ENCODE measurements at regions not wholly inside any gene's neighbourhood (a gene's known extent, or its start where the extent isn't known, plus 50 kb on each side); places are given as distances from the start of the nearest gene placed in this dataset.
"Not testable (repeated sequence)": the region's sequence is repeated elsewhere in the genome, so short reads cannot be mapped to it uniquely, and the experiment has no call there.

DNA sequence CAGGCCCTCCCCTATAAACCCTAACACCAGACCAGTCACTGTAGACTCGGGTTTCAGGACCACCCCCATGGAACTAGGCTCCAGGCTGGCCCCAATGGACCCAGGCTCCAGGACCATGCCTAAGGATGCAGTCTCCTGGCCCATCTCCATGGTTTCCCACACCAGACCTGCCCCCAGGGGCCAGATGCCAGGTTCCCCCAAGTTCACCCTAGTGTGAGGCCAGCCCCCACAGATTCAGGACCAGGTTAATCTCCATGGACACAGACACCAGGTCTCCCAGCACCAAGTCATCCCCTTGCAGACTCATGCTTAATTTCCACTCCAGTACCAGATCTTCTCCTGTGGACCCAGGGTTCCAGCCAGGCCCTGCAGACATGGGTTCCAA, 103.8 kb upstream of the LANCL2 start:
- DNase-seq (ENCODE audit: low read depth in 2 of 2): no peak

DNA sequence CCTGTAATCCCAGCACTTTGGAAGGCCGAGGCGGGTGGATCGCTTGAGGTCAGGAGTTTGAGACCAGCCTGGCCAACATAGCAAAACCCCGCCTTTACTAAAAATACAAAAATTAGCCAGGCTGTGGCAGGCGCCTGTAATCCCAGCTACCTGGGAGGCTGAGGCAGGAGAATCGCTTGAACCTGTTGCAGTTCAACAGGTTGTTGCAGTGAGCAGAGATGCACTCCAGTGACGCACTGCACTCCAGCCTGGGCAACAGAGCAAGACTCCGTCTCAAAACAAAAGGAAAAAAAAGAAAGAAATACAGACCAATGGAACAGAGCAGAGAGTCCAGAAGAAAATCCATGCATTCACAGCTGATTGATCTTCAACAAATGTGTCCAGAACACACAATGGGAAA, 99.8 kb upstream of the LANCL2 start:
- not testable (repeated sequence) for DNase-seq (ENCODE audit: low read depth in 2 of 2)

DNA sequence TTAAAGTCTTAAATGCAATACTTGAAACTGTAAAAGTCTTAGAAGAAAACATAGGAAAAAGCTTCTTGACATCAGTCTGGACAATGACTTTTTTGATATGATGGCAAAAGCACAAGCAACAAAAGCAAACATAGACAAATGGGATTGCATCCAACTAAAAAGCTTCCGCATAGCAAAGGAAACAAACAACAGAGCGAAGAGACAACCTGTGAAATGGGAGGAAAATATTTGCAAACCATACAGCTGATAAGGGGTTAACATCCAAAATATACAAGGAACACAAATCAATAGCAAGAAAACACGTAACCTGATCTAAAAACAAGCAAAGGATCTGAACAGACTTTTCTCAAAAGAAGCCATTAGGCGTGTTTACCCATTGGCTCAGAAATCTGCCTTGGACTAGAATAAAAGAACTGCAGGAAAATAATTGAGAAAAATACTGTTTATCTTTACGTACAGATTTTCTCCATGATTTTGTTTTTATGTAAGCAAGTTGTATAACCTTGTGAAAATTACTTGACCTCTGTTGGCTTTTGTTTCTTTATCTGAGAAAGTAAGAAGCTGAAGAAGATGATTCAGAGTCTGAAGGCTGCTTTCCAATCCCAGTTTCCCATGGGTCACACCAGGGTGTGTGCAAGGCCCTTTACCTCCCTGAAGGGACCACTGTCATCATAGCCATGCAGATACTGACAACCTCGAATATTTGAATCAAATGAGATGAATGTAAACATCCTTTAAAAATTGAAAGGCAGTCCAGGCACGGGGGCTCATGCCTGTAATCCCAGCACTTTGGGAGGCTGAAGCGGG, 99.1 kb upstream of the LANCL2 start:
- no peak for DNase-seq (ENCODE audit: low read depth in 2 of 2)

GRCh38 chr7:55271069-55271626, 94.0 kb upstream of the LANCL2 start:
- no peak for DNase-seq (ENCODE audit: low read depth in 2 of 2)

- DNase-seq (ENCODE audit: low read depth in 2 of 2): no peak
These were observed 93.5 kb upstream of the LANCL2 start for GRCh38 chr7:55271661-55272060.

GRCh38 chr7:55272328-55272727, 92.8 kb upstream of the LANCL2 start:
- DNase-seq (ENCODE audit: low read depth in 2 of 2): no peak

- no peak for DNase-seq (ENCODE audit: low read depth in 2 of 2)
These were observed 91.8 kb upstream of the LANCL2 start for GRCh38 chr7:55273186-55273980.

DNA sequence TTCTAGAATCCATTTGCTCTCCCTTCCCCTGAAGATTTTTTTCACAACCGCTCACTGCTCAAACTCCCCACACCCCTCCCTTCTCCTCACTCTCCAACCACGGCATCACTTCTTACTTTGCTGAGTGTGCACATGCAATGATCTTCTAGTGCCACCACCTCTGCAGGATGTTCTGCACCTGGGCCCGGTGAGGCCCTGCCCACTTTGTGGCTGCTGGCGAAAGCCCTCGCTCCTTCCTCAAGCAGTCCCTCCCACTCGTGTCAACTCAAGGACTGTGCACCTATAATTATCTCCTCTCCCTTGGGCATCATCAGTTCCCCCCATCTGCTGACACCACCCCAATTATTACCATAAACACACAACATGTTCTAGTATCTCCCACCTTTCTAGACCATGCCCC, 91.0 kb upstream of the LANCL2 start:
- no peak for DNase-seq (ENCODE audit: low read depth in 2 of 2)

DNA sequence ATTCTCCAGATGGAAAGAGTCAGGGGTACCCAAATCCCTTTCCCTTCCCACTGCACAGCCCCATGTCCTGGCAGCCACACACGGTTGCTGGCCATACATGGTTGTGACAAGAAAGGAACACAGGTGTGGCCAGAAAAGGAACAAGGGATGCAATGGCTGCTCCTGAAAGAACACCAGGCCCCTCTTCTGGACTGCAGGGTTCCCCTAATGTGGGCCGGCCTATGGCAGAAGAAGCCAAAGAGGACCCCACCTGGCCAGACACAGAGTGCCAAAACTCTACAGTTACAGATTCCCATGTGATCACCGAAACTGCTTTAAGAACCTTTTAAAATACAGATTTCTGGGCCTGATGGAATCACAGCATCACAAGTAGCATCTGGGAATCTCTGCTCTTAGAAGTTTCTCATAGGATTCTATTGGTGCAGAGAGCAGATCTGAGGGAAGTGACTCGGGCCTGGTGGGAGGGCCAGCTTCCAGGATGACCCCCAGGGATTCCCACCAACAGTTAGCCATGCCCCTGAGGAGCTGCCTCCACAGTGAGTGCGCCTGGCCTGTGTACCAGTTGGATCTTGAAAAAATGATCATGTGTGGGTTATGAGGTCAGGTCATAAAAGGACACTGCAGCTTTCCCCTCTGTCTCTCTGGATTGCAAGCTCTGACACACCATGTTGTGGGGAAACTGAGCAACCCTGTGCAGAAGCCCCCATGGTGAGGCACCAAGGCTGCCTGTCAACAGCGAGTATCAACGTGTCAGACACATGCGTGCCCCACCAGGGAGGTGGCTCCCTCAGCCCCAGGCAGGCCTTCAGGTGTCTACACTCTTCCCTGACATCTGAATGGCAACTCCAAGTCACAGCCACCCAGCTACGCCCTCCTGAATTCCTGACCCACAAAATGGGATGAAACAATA, 89.6 kb upstream of the LANCL2 start:
- DNase-seq (ENCODE audit: low read depth in 2 of 2): no peak

- DNase-seq (ENCODE audit: low read depth in 2 of 2): no peak
These were observed 88.4 kb upstream of the LANCL2 start for GRCh38 chr7:55276572-55277295.

GRCh38 chr7:55277916-55278315, 87.2 kb upstream of the LANCL2 start:
- DNase-seq (ENCODE audit: low read depth in 2 of 2): no peak

DNA sequence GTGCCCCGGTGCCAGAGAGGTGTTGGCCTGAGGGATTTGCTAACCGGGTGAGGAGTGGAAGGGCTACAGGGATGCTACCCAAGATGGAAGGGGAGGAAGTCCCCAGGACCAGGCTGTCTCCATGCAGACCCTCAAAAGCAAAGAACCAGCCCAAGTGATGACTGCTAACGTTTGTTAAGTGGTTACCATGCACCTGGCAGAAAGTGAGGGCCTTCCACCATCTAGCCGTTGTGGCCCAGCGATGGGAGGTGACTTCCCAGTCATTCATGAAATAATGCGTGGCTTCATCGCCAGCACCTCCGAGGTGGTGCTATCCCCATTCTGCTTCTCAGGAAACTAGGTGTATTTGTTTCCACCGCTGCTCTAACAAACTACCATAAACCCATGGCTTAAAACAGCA, 86.8 kb upstream of the LANCL2 start:
- no peak for DNase-seq (ENCODE audit: low read depth in 2 of 2)

- no peak for DNase-seq (ENCODE audit: low read depth in 2 of 2)
These were observed 85.9 kb upstream of the LANCL2 start for GRCh38 chr7:55279080-55279845.

DNA sequence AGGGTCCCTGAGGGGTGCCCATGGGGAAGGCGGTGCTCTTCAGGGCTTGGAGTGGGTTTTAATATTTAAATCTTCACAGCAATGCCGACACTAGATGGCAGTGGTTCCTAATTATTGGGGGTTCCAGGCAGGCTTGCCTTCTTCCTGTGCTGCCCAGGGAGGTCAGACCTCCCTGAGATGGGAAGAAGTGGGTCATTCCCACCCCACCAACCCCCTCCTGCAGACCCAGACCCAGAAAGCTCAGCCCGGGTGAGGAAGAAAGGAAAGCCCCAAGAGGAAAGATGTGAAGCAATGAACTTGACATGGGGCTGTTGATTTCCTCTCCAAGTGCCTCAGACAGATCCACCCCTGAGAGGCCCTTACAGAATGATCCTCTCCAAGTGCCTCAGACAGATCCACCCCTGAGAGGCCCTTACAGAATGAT, 85.1 kb upstream of the LANCL2 start:
- DNase-seq (ENCODE audit: low read depth in 2 of 2): peak; percentile 19 to 28

DNA sequence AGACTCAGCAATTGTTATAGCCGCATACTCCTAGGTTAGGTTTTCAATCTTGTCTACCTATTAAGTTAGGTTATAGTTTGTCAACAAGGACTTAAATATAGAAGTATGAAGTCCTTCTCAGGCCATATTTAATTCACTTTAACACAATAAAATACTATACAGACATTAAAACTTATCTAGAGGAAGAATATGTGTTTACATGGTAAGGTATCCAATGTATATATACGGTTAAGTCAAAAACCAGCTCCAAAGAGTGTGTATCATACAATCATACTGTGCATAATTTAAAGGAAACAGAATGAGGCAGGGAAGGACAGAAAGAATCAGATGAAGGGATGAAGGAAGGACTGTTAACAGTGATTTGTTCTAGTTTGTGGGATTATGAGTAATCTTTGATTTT, 79.5 kb upstream of the LANCL2 start:
- no peak for DNase-seq (ENCODE audit: low read depth in 2 of 2)

GRCh38 chr7:55286666-55287065, 78.5 kb upstream of the LANCL2 start:
- no peak for DNase-seq (ENCODE audit: low read depth in 2 of 2)

DNA sequence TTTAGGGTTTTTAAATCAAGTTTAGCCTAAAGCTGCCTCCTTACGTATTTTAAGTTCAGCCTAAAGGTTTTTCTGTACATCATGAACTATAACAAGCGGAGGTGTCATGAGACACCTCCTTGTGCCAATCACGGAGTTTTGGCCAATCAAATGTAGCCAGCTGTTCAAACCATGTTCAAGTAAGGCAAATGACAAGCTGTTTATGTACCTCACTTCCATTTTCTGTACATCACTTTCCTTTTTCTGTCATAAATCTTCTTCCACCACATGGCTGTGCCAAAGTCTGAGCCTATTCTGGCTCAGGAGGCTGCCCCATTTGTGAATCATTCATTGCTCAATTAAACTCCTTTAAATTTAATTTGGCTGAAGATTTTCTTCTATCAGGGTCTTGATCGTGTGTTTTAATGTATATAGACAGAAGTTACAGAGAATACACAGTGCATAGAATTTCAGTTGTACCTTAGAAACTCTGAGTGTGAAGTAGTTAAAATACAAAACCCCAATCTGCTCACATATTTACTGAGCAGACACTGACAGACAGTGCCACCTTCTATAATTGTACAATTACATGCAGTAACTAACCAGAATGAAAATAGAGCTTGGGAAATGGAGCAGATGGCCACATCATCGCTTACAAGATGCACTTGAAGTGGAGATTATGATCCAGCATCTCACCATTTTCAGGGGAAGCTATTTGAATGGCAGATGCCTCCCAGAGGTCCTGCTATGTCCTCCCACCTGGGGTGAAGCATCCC, 76.9 kb upstream of the LANCL2 start:
- DNase-seq (ENCODE audit: low read depth in 2 of 2): no peak

DNA sequence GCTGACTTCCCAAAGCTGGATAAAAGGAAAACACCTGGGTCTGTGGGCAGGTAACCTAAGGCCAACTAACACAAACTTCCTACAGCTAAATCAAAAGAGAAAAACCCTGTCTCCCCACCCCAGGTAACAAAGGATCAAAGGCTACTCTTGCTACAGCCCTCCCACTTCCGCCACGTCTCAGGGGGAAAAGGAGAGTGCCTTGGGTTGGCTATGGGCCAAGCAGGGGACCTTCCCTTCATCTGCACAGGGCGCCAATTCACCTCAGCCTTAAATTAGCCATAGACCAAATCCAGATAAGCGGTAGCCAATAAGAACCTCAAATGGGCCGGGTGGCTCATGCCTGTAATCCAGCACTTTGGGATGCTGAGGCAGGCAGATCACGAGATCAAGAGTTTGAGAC, 69.1 kb upstream of the LANCL2 start:
- no peak for DNase-seq (ENCODE audit: low read depth in 2 of 2)

GRCh38 chr7:55299273-55299967, 65.7 kb upstream of the LANCL2 start:
- DNase-seq (ENCODE audit: low read depth in 2 of 2): no peak

Data from activated CD8-positive, alpha-beta memory T cell treated with anti-CD3 and anti-CD28 coated beads for 4 hours (primary cell).